HepG2 (cell line): ENCODE measurements at regions not wholly inside any gene's neighbourhood (a gene's known extent, or its start where the extent isn't known, plus 50 kb on each side); places are given as distances from the start of the nearest gene placed in this dataset.

Source experiments
- ATAC-seq: fragments of 200-7000 bp; cut with Tn5 transposase; 3 replicates; pipeline ENCODE4 v1.9.1; 2020; ENCODE audit warnings: mild to moderate bottlenecking, moderate library complexity
- BruUV-seq: library from RNA; stranded (reverse); fragments of 400-500 nt; replicated peaks from 2 replicates; lab custom pipeline; 2021; lab: Mats Ljungman, UMichigan
- CTCF ChIA-PET: fragments of 300-600 bp; formaldehyde crosslinking; extraction: SDS; loops from one replicate; lab custom pipeline; 2021; ENCODE audit warnings: low total read pairs, inconsistent platforms, low intra/inter-chr PET ratio; lab: Yijun Ruan, JAX
- POLR2A ChIA-PET: fragments of 350-600 bp; sonication (Branson Sonifier 250); formaldehyde crosslinking; loops from one replicate; lab custom pipeline; 2020; ENCODE audit warnings: antibody characterized with exemption, inconsistent platforms; lab: Yijun Ruan, JAX
- DNase-seq: peaks from one replicate; pipeline ENCODE4 v3.0.0-alpha.2; 2015; ENCODE audit warnings: low spot score
- FAIRE-seq: peaks from 3 replicates; lab custom pipeline; 2011; peaks lifted over from hg19 to GRCh38; lab: Jason Lieb, UNC
- H2AFZ ChIP-seq: one replicate; pipeline ENCODE4 v1.6.1; 2011; ENCODE audit warnings: low read length, inconsistent platforms
- H3K27ac ChIP-seq: fragments of 300-600 bp; 3 replicates; pipeline ENCODE4 v1.8.0; 2011; ENCODE audit warnings: mixed run types, mild to moderate bottlenecking, mixed read lengths, low read length, inconsistent platforms; ENCODE audit not compliant: insufficient read depth; ENCODE audit errors: extremely low read length
- H3K27me3 ChIP-seq, 2 experiments: fragments of 200-600 bp in 1 of 2; 2 replicates in 1 of 2; 3 replicates in 1 of 2; pipeline versions ENCODE4 v1.6.0 to v1.8.0; 2011; ENCODE audit warnings: low read length in 2 of 2, mild to moderate bottlenecking in 2 of 2, moderate library complexity in 2 of 2, inconsistent platforms in 1 of 2; ENCODE audit not compliant: insufficient read depth in 2 of 2, control insufficient read depth in 1 of 2
- H3K36me3 ChIP-seq, 2 experiments: fragments of 200-600 bp in 1 of 2; replicated peaks in 1 of 2; 2 replicates in 1 of 2; 3 replicates in 1 of 2; pipeline versions ENCODE4 v1.5.1 to v1.8.0; 2011; ENCODE audit warnings: low read length in 2 of 2, inconsistent platforms in 1 of 2; ENCODE audit not compliant: insufficient read depth in 2 of 2, control insufficient read depth in 1 of 2
- H3K4me1 ChIP-seq: 2 replicates; pipeline ENCODE4 v1.5.1; 2012; ENCODE audit warnings: low read length, inconsistent platforms; ENCODE audit not compliant: insufficient read depth
- H3K4me2 ChIP-seq: 2 replicates; pipeline ENCODE4 v1.6.0; 2011; ENCODE audit warnings: low read depth, low read length, inconsistent platforms
- H3K4me3 ChIP-seq, 3 experiments: fragments of 200-600 bp in 1 of 3; sonication (generic), shearing (Covaris generic) in 1 of 3; replicated peaks in 1 of 3; 2 replicates each; pipeline ENCODE4 v1.5.1; 2011 to 2016; ENCODE audit warnings: low read length in 3 of 3, inconsistent platforms in 2 of 3, low read depth in 2 of 3, mild to moderate bottlenecking in 2 of 3, control low read depth in 1 of 3, mixed read lengths in 1 of 3; ENCODE audit not compliant: insufficient read depth in 1 of 3
- H3K79me2 ChIP-seq: one replicate; pipeline ENCODE4 v1.6.1; 2011; ENCODE audit warnings: low read length, inconsistent platforms; ENCODE audit not compliant: insufficient read depth
- H3K9ac ChIP-seq: 2 replicates; pipeline ENCODE4 v1.6.0; 2011; ENCODE audit warnings: mild to moderate bottlenecking, low read depth, low read length, inconsistent platforms; ENCODE audit not compliant: insufficient read depth
- H3K9me3 ChIP-seq: 2 replicates; pipeline ENCODE4 v1.5.1; 2012; ENCODE audit warnings: mild to moderate bottlenecking, low read length
- H4K20me1 ChIP-seq: 2 replicates; pipeline ENCODE4 v1.6.0; 2011; ENCODE audit warnings: inconsistent platforms, mild to moderate bottlenecking, low read length, moderate library complexity; ENCODE audit not compliant: insufficient read depth
- ATF7 ChIP-seq, 2 experiments: fragments of 450-650 bp in 1 of 2; sonication (generic) in 1 of 2; formaldehyde crosslinking in 1 of 2; IDR thresholded peaks; 2 replicates each; pipeline versions ENCODE4 v1.4.0 to v1.6.1; 2016 to 2020; ENCODE audit warnings: antibody characterized with exemption in 1 of 2, mild to moderate bottlenecking in 1 of 2, missing genetic modification reagents in 1 of 2
- ATM ChIP-seq: fragments of 450-650 bp; IDR thresholded peaks from 2 replicates; pipeline ENCODE4 v1.7.1; 2017; ENCODE audit warnings: mild to moderate bottlenecking, borderline replicate concordance
- CREB1 ChIP-seq, 2 experiments: fragments of 450-650 bp in 1 of 2; IDR thresholded peaks; 2 replicates each; pipeline ENCODE4 v1.6.1; 2016 to 2017; ENCODE audit warnings: control low read depth in 1 of 2, mild to moderate bottlenecking in 1 of 2, missing compliant biosample characterization in 1 of 2, missing genetic modification characterization in 1 of 2
- FOXK2 ChIP-seq: fragments of 450-650 bp; IDR thresholded peaks from 2 replicates; pipeline ENCODE4 v1.6.1; 2016
- RFXAP ChIP-seq: sonication (generic); formaldehyde crosslinking; IDR thresholded peaks from 2 replicates; pipeline ENCODE4 v1.4.0; 2020; ENCODE audit warnings: missing genetic modification reagents, borderline replicate concordance
- SOX6 ChIP-seq, 2 experiments: fragments of 450-650 bp in 1 of 2; sonication (generic) in 1 of 2; formaldehyde crosslinking in 1 of 2; IDR thresholded peaks; 2 replicates each; pipeline versions ENCODE4 v1.4.0 to v1.6.1; 2017 to 2020; ENCODE audit warnings: antibody characterized with exemption in 1 of 2, mild to moderate bottlenecking in 1 of 2, missing genetic modification reagents in 1 of 2
- U2AF2 ChIP-seq: fragments of 200-400 bp; formaldehyde crosslinking; IDR thresholded peaks from 2 replicates; pipeline ENCODE4 v1.6.1; 2017; ENCODE audit warnings: low read depth, mild to moderate bottlenecking, low read length
- WGBS: methylation state at CpG from one replicate; pipeline ENCODE4 v1.1.6; 2017; ENCODE audit warnings: low lambda C conversion rate; 5-methylcytosine and 5-hydroxymethylcytosine counted together
- in situ Hi-C: cut with HindIII; loops from 2 replicates; pipeline ENCODE4 v1.10.0; 2017; ENCODE audit warnings: low pct_unique_long_range_greater_than_20kb; ENCODE audit not compliant: extremely low pct_ligation_motif_present
- intact Hi-C: fragments of 100-400 bp; cut with micrococcal nuclease; formaldehyde crosslinking; loops from one replicate; pipeline ENCODE4 v1.10.0; 2022; ENCODE audit not compliant: unreplicated experiment
- TF ChIP-seq, protein P1 (sequence below): conservative IDR thresholded peaks from 2 replicates; pipeline ENCODE4 v1.6.1; 2018; ENCODE audit warnings: missing genetic modification reagents

DNA sequence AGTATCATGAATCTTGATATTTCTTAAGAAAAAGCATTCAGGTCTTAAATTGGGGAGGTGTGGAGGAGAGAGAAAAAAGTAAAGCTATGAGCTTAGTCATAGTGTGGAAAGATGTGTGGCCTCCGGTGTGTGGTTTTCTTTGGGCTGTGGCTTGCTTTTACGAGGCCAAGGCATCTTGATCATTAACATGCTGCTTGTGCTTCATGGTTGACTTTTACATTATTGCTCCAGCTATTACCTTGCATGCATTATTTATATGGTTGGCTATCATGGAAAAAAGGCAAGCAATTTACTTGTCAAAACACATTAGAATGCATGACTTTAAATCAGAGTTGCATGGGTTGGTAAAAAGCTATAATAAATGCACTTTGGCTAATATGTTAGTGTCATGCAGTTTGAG lies 300.7 kb upstream of the ADARB2 start (continued):
- TF ChIP-seq, protein P1, sequence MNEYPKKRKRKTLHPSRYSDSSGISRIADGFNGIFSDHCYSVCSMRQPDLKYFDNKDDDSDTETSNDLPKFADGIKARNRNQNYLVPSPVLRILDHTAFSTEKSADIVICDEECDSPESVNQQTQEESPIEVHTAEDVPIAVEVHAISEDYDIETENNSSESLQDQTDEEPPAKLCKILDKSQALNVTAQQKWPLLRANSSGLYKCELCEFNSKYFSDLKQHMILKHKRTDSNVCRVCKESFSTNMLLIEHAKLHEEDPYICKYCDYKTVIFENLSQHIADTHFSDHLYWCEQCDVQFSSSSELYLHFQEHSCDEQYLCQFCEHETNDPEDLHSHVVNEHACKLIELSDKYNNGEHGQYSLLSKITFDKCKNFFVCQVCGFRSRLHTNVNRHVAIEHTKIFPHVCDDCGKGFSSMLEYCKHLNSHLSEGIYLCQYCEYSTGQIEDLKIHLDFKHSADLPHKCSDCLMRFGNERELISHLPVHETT (CRISPR knock-in tag) = no peak
- TF ChIP-seq RFXAP (CRISPR knock-in tag) = no peak

DNA sequence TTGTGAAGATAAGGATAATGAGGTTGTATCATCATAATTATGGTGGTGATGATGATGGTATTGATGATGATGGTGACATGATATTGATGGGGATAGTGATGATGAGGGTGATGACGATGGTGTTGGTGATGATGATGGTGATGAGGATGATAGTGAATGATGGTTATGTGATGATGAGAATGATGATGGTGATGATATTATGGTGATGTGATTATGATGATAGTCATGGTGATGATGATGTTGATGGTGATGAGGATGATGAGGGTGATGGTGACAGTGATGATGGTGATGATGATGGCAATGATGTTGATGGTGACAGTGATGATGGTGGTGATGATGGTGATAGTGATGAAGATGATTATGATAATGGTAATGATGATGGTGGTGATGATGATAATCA lies 299.9 kb upstream of the ADARB2 start:
- no peaks in the 10 kb centered on the region for H4K20me1 ChIP-seq
- ChIA-PET POLR2A (no interaction called here), CTCF (no interaction called here)
- H3K9ac ChIP-seq = no peak overlapping the region
- 46% methylated on average over 1 of the region's 1 CpG for WGBS
- H3K9me3 ChIP-seq = peaks cover 19% of the 10 kb centered on the region
- H3K4me2 ChIP-seq = no peak overlapping the region
- H3K27ac ChIP-seq = no peak overlapping the region
- FAIRE-seq (no peak), DNase-seq (no peak), ATAC-seq (no peak)
- TF ChIP-seq ATF7 (IDR thresholded peaks at IDR 0.05) = peak; percentile 49
- no peak for TF ChIP-seq ATF7 (CRISPR knock-in tag; IDR thresholded peaks at IDR 0.05)
- TF ChIP-seq CREB1 (IDR thresholded peaks at IDR 0.05) = peak; percentile 98
- TF ChIP-seq CREB1 (CRISPR knock-in tag; IDR thresholded peaks at IDR 0.05) = no peak
- peak; percentile 44; the same call in 1 of the 2 replicates for TF ChIP-seq ATM
- 0 out of 2 replicates have a peak, but pooled peaks have one; percentile 6 for TF ChIP-seq FOXK2
- TF ChIP-seq U2AF2 = no peak
- 0 out of 2 replicates have a peak, but pooled peaks have one; percentile 12 for TF ChIP-seq SOX6 (IDR thresholded peaks at IDR 0.05)
- no peak for TF ChIP-seq SOX6 (CRISPR knock-in tag; IDR thresholded peaks at IDR 0.05)
- H3K27me3 ChIP-seq = no peaks in the 10 kb centered on the region
- no peaks in the 10 kb centered on the region for H3K79me2 ChIP-seq
- no peaks in the 10 kb centered on the region for H3K36me3 ChIP-seq
- intact Hi-C loops (no loop called here), in situ Hi-C loops (no loop called here)
- H2AFZ ChIP-seq = no peak overlapping the region
- no peak overlapping the region for H3K4me3 ChIP-seq
- no TSS peak for BruUV-seq
- no peaks in the 10 kb centered on the region for H3K4me1 ChIP-seq
